OCI-LY3 (cell line): ENCODE measurements at regions not wholly inside any gene's neighbourhood (a gene's known extent, or its start where the extent isn't known, plus 50 kb on each side); places are given as distances from the start of the nearest gene placed in this dataset.

Experiments used
- EZH2phosphoT487 ChIP-seq: fragments of 200-600 bp; shearing (Covaris generic); IDR thresholded peaks from 2 replicates; pipeline ENCODE4 v1.6.1; 2018; ENCODE audit warnings: antibody characterized with exemption, mixed run types, low read depth
- TF ChIP-seq, protein P1 (sequence below): fragments of 200-600, 300-600 bp; sonication (generic); IDR thresholded peaks from 2 replicates; pipeline ENCODE4 v1.5.1; 2014; ENCODE audit warnings: antibody characterized with exemption, low read length, low read depth

DNA sequence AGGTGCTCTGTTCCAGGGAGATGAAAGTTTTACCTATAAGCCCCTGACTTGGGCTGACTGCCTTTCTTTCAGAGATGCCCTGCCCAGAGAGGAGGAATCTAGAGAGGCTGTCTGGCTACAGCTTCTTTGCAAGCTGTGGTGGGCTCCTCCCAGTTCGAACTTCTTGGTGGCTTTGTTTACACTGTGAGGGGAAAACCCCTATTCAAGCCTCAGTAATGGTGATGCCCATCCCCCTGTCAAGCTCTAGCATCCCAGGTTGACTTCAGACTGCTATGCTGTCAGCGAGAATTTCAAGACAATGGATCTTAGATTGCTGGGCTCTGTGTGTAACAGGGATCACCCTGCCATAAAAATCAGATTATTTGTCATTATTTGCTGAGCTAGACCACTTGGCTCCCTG, 377.6 kb downstream of the FLRT2 start:
- TF ChIP-seq, protein P1, sequence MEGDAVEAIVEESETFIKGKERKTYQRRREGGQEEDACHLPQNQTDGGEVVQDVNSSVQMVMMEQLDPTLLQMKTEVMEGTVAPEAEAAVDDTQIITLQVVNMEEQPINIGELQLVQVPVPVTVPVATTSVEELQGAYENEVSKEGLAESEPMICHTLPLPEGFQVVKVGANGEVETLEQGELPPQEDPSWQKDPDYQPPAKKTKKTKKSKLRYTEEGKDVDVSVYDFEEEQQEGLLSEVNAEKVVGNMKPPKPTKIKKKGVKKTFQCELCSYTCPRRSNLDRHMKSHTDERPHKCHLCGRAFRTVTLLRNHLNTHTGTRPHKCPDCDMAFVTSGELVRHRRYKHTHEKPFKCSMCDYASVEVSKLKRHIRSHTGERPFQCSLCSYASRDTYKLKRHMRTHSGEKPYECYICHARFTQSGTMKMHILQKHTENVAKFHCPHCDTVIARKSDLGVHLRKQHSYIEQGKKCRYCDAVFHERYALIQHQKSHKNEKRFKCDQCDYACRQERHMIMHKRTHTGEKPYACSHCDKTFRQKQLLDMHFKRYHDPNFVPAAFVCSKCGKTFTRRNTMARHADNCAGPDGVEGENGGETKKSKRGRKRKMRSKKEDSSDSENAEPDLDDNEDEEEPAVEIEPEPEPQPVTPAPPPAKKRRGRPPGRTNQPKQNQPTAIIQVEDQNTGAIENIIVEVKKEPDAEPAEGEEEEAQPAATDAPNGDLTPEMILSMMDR: no peak
- no peak for TF ChIP-seq EZH2phosphoT487
